Fibroblast of peridontal ligament (primary cell): ENCODE measurements at regions not wholly inside any gene's neighbourhood (a gene's known extent, or its start where the extent isn't known, plus 50 kb on each side); places are given as distances from the start of the nearest gene placed in this dataset.

Experiments used
- DNase-seq: peaks from one replicate; pipeline ENCODE4 v3.0.0-alpha.2; 2010; ENCODE audit errors: extremely low read depth

- DNase-seq, result no peak
These were observed 479.1 kb downstream of the HAPSTR1 start for GRCh38 chr16:9570521-9570920.

GRCh38 chr16:9578459-9578858 lies 487.0 kb downstream of the HAPSTR1 start:
- DNase-seq, result no peak

DNA sequence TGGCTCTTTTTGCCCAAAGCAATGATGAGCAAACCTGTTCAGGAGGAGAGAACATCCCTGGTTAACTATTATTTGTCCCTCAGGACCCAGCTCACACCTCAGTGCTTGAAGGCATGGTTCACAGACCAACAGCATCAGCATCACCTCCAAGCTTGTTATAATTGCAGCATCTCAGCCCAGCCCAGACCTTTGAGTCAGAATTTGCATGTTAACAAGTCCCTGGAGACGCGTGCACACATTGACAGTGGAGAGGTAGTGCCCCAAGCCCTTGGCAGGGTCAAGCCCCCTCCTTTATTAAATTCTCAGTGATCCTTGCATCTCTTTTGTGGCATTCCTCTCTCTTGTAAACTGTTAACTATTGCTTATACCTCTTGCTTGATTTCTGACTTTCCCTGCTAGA lies 488.6 kb downstream of the HAPSTR1 start:
- no peak for DNase-seq

DNA sequence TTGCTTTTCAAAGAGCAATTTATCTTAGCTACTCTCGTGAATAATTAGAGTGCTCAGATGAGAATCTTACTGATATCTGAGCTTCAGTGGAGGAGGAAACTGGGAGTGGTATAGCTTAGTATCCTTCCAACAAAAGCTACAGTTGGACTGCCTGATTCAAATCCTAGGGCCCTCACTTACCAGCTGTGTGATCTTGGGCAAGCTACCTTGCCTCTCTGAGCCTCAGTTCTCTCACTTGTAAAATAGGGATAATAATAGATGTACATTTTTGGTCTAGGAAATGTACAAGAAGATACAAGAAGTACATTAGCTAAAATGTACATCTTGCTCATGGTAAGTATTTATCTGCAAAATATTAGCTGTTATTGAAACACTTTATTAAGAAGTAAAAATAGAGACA lies 502.0 kb downstream of the HAPSTR1 start:
- DNase-seq, result no peak

DNA sequence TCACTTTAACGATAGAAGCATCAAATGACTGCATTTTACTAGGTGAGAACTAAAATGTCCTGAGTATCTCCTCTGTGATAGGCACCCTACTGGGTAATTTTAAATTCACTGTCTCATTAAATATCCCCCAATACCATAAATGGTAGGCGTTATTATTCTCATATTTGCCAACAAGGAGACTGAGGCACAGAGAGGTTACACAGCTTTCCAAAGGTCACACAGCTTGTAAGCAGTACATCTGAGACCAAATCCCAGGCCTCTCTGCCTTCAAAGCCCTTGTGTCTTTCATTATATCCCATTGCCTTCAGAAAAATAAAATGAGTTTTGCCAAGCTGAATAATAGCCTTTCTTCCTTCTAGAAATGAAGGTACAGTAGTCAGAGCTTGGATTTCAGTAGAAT lies 502.6 kb downstream of the HAPSTR1 start:
- no peak for DNase-seq

DNA sequence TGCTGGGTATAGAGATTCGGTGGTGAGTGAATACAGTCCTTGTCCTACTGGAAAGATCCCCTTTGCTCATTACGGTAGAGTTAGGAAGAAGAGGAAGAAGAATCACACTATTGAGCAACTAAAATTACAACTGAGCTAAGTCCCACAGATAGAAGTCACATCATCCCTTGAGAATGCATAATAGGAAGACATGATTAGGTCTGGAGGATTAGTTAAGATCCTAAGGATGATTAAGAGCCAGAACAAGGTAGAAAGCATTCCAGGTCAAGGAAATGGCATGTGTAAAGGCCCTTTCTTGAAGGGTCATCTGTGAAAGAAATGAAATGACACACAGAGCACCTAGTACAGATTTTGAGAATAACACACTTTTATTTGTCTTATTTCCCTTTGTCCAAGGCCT lies 503.5 kb downstream of the HAPSTR1 start:
- DNase-seq, result no peak

GRCh38 chr16:9595393-9595792 lies 503.9 kb downstream of the HAPSTR1 start:
- DNase-seq, result no peak

DNA sequence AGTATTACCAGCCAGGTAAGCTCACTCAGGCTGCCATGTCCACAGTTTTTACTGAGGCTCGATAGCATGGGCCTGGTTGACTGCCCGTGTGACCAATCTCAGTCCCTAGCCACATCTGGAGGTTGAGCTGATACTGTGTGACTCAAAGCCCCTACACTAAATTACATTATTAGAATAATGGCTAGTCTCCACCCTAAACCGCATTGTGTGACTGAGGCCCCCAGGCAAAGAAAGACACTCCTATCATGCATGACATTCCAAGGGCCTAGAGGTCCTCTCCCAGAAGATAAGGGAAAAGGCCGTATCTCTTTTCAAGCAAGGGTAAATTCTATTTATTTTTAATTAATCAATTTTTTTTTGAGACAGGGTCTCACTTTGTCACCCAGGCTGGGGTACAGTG lies 505.3 kb downstream of the HAPSTR1 start:
- no peak for DNase-seq

DNA sequence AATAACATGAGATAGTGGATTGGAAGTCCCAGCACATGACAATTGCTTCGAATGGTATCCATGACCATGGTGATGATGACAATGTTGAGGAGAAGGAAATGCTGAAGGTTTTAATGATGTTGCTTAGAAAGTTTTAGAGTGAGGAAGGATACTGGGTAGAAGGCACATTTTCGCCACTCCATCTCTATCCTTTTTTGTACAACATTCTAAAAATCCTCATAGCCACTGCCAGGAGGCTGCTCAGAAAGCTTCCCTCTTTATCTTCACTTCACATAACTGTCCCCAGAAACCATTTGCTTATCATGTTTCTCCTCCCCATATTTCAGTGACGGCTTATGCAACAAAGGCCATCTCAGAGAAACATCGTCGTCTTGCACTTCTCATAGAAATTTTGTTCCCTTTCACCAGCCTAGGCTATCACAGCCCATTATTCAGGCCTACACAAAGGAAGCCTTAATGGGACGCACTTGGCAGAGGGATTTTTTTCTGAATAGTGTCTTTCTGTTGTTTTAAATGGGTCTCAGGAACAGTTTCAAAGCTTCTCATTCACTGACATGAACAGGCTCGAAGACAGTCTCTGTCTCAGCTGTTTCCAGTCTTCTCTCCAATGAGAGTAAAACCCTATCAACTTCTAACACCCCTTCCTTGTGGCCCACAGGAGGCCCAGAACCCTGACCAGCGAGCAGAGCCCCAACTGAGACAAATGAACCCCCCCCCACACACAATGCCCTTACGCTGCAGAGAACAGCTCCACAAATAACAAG lies 506.7 kb downstream of the HAPSTR1 start:
- DNase-seq, result no peak

GRCh38 chr16:9598731-9599083 lies 507.3 kb downstream of the HAPSTR1 start:
- DNase-seq, result no peak

GRCh38 chr16:9599415-9600120 lies 508.1 kb downstream of the HAPSTR1 start:
- no peak for DNase-seq

DNA sequence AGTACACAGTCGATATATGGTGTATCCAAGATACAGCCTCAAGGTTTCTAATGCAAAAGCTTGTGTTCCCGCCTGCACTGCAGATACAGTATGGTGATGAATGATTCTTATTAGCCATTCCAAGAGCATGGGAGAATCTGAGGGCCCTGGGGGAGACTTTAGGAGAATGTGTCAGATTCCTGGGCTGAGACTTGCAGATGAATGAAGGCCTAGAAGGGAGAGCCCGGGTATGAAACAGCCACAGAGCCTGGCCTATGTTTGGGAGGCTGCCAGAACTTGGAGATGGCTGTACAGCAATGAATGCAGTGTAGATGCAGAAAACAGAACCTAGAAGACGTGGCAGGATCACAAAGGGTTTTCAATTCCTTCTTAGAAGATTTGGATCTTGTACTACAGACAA lies 510.7 kb downstream of the HAPSTR1 start:
- DNase-seq, result no peak

DNA sequence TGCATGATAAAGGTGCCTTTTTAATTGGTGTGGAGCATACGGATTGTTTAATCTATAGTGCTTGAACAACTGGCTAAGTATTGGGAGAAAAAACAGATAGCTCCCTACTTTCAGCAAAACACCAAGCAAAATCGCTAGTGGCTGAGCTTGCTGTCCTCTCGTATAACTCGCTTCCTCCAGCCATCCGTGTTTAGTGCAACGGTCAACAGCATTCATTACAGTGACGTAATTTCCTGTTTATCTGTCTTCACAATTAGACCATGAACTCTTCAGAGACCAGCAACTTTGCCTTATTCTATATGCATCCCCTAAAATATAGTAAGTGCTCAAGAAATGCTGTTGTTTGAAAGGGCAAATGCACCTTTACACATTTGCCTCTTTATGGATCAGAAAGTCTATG lies 511.9 kb downstream of the HAPSTR1 start:
- DNase-seq, result no peak

GRCh38 chr16:9607515-9608230 lies 516.2 kb downstream of the HAPSTR1 start:
- DNase-seq, result no peak

- DNase-seq, result no peak
These were observed 519.3 kb downstream of the HAPSTR1 start for GRCh38 chr16:9610727-9611126.

DNA sequence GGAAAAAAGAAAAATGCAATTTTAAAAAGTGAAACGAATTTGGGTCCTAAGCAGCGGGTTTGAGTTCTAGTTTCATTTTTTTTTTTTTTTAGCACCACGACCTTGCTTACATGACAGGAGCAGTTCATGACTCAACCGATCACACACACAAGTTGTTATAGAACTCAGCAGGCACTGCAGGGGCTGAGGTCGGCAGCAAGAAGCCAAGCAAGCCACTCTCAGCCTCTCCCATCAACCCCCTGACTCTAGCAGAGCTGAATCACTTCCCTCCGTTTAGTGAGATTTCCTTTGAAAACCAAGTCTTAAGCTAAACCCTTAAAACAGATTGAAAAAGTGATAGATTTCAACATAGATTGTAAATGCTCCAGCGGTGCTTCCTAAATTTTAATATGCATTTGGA lies 520.8 kb downstream of the HAPSTR1 start:
- no peak for DNase-seq

- DNase-seq, result no peak
These were observed 522.9 kb downstream of the HAPSTR1 start for GRCh38 chr16:9614389-9614788.

DNA sequence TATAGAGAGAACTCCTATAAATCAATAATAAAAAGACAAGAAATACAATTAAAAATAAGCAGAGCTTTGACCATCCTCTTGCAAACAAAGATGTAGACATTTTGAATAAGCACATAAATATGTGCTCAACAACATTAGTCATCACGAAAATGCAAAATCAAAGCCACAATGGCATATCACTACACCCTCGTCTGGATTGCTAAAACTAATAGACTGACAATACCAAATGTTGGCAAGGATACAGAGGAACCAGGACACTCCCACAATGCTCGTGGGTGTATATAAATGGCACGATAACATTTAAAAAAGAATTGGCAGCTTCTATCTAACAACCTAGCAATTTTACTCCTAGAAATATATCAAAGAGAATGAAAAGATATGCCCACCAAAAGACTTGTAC lies 530.8 kb downstream of the HAPSTR1 start:
- DNase-seq, result no peak

- no peak for DNase-seq
These were observed 533.7 kb downstream of the HAPSTR1 start for GRCh38 chr16:9625122-9625521.

GRCh38 chr16:9627427-9627826 lies 536.0 kb downstream of the HAPSTR1 start:
- no peak for DNase-seq

DNA sequence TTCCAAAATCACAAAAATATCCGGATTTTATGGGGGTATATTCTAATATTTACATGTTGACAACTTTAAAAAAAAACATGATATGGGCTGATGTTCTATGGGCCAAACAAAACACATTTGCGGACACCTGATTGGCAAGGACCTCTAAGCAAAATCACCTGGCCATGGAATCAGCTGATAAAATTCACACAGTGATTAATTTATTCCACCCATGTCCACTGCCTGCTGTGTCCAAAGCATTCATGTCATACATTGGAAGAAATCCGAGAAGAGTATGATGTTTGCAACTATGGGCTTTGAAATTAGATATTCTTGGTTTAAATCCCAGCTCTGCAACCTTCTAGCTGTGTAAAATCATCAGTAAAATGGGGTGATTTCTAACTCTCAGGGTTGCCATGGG lies 538.7 kb downstream of the HAPSTR1 start:
- no peak for DNase-seq

DNA sequence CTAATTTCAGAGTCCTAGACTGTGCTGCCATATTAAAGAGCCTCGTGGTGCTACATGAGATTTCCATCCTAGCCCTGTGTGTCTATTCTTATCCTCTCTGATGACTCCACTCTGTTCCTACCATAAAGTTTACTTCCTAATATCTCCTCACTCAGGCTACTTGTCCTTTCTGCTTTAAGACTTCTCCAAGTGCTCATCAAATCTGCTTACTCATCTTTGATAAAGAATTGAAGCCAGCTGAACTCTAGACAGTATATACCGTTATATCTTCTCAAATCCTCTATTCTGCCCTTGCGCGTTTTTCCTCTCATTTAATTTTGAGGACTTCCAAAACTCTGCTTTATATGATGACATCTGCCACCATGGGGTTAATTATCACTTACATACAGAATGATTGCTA lies 539.5 kb downstream of the HAPSTR1 start:
- no peak for DNase-seq

- no peak for DNase-seq
These were observed 542.4 kb downstream of the HAPSTR1 start for GRCh38 chr16:9633844-9634243.
